HG03196 (cell line): ENCODE measurements at regions not wholly inside any gene's neighbourhood (a gene's known extent, or its start where the extent isn't known, plus 50 kb on each side); places are given as distances from the start of the nearest gene placed in this dataset.

Experiments
- ATAC-seq: cut with Tn5 transposase; IDR thresholded peaks from one replicate; pipeline ENCODE4 v1.9.1; 2021; ENCODE audit not compliant: unreplicated experiment

DNA sequence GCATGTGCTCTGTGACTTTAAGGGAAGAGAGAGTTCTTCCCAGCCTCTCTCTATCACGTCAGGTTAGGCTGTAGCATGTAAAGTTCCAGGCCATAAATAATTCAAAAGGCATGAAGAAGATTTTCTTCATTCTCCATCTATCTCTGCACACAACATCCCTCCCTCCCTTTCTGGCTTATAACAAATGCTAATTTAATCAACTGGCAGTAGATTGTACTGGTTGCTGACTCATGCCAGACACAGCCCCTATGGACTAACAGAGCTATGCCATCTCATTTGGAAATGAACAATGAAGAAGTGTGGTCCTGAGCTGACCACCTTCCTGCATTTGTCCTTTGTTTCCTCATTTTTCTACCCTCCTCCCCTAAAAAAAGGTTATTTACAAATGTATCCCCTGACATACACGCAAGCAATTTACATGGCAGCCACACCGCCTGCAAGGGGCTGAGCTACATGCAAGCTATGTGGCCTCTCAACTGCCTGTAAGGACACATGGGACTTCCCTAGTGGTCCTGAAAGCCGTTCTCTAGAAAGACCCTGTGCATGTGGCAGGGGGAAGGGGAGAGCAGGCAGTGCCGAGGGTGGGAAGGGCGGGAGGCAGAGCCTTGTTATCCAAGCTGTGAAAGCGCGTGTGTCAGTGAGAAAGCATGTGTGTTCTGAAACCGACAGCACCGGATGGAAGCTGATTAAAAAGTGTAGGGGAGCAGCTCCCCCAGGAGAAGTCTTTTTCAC, 90.9 kb upstream of the KLF7 start:
- ATAC-seq: no peak

DNA sequence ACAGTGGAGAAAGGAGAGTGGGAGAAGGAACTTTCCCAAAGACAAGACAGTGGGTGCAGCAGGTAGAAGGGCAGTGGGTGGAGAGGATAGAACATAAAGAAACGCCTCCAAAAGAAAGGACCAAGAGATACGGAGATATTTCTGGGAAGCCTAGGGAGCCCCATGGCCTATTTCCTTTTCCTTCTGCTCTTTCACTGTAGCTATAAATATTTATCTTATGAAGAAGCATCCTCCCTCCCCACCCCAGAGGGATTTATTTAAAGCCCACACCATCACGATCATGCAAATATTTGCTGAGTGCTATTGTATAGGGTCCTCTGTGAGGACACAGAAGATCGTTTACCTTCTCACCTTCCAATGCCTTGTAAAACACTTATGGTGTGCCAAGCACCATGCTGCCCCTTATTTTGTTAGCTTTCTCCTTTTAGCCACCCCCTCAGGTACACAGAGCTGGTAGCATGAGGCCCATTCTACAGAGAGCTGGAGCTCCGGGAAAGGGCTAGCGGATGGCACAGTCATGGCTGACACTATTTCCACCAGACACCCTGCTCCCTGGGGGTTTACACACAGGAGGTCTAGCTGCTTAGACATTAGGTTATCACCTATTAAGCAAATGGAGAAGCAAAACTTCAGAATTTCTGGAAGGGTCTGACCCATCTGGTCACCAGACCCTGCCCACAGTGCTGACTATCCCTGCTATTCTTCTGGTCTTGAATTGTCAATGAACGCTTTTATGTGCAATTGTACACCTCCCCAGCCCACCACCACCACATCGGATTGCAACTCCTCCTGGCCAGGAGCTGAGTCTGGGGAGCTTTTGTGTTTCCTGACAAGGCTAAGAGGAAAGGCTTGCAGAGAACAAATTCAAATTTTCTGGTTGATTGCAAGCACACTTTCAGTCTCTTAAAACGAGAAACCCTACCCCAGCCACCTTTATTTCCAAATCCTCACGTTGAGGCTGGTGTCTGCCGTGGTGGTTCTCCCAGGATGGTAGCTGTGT, 91.8 kb upstream of the KLF7 start:
- ATAC-seq: no peak

DNA sequence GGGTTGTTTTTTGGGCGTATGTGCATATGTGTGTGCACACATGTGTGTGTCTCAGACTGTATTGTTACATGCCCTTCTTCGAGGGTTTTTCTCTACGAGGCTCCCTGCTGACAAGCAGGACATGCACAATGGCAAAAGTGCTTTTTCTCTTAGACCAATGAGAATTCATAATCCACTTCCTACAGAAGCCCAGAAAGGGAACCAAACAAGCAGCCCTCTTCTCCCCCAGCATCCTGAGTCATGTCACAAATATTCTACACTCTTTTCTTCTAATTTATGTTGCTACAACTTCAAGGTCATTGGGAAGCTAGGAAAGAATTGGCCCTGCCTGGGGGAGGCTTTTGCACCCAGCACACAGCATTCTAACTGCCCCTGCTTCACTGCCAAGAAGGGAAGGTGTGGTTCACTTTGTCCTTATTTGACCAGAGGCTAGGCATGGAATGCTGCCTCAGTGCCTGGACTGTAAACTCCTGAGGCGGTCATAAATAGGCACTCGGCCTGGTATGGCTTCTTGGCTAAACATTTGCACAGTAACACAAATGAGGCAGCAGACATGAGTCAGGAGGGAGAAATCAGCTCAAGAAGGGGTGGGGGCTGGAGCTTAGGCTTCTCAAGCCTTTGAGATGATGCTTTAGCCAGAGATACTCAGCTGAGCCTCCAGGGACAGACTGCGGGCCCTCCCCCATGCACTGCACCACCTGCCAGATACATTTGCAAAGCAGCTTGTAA, 92.7 kb upstream of the KLF7 start:
- ATAC-seq: no peak

DNA sequence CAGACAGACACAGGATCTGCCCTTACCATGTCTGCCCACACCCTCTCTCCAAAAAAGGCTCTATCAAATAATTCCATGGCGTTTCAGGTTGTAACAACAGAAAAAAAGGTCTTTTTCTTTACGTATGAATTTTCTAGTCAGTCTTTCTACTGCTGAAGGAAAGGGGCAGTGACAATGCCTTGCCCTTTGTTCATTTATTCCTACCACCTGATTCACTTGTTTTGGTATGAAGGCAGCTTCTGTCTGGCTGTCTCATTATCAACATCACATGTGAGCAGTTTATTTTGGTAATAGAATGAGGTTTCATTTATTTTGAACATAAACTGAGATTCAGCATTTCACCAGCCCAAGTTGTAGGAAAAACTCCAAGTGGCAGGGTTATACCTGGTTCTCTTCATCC, 94.3 kb upstream of the KLF7 start:
- ATAC-seq: no peak

DNA sequence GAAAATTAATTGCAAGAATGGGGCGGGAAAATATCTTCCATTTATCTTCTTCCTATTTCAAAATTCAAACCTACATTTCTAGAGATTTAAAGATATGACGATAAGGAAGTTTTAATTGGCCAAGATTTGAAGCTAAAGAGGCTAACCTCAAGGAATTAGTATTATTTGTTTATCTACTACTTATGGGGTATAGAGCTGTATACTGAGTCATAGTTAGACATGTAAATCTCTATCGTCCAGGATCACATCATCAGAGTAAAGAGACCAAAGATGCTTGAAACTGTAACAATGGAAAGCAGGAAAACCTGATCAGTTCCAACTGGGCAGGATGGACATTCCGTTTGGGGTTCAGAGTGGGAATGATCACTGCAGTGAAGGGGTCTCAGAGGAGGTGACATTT, 95.2 kb upstream of the KLF7 start:
- ATAC-seq: no peak

DNA sequence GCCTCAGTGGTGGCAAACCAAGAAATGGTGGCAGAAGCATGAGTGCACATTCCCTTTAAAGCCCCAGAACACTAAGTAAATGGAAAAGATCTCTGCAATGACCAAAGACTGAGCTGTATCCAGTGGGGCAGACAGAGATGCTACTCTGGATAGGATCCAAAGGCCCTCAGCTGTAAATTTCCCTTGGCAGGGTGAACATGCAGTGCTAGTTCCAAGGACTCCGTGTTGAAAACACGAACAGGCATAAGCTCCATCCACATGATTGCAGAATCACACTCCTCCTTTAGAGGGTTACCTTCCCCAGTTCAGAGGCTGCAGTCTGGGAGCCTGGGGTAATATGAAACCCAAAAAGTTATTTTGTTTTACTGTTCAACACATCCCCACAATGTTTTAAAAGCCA, 98.6 kb upstream of the KLF7 start:
- ATAC-seq: no peak

DNA sequence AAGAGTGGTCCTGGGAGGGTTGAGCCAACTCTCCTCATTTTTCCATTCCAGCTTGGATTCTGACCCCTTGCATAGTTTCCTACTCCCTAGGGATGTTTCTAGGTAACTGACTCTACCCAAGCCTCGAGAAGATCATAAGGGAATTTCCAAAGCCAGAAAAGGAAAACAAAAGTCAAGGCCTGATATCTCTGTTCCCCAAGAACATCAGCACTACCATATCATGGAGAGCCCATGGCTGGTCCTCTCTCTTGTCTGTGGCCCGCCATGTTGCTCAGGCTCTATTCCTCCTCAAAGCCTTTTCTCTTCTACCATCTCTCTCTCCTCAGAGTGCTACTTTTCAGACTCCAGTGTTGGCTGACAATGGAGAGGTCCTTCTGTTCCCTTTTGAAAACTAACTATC, 99.6 kb upstream of the KLF7 start:
- no peak for ATAC-seq

DNA sequence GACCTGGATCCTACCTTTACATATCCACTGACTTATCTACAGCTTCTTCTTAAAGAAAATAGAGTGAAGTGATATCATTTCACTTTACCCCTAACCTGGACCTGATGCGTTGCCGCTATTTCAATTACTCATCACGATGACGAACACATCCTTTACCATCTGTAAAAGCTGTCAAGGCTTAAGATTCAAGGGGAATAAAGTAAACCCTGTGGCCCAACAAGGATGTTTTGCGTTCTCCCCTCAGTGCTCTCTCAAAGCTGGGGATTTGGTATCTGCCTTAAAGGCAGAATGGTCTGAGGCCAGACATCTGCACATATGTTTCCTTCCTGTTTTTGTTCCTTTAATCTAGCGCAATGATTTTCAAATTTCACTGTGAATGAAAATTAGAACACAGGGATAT, 100.1 kb upstream of the KLF7 start:
- no peak for ATAC-seq

DNA sequence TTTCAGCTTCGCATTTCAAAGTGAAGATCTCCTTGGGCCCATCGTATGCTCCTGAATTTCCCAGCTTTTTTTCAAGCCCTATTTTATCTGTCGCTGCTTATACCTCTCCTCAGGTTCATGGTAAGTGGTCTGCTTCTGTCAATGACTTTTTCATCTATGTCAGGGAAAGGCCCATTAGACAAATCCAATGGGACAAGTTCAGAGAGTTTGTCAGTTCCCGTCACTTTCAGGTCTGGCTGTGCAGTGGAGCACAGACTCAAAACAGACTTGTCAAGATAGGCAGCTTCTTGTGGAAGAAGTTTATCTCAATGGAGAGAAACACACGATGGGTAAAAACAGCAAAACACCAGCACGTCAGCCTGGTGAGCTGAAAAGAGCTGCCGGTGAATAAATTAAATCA, 100.9 kb upstream of the KLF7 start:
- no peak for ATAC-seq

DNA sequence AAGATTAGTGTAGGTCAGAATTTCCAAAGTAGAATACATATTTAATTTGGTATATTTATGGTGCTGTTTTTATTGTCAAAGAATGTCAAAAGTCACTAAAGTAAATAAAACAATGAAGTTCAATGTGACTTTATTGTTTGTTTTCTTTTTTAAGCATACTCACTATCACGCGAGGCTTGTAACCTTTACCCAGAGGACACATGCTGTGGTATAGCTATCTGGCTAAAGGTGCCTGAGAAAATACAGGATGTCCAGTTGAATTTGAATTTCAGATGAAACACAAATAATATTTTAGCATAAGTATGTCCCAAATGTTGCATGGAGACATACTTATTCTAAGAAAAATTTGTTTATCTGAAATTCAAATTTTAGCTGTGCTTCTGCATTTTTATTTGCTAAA, 103.3 kb upstream of the KLF7 start:
- no peak for ATAC-seq

DNA sequence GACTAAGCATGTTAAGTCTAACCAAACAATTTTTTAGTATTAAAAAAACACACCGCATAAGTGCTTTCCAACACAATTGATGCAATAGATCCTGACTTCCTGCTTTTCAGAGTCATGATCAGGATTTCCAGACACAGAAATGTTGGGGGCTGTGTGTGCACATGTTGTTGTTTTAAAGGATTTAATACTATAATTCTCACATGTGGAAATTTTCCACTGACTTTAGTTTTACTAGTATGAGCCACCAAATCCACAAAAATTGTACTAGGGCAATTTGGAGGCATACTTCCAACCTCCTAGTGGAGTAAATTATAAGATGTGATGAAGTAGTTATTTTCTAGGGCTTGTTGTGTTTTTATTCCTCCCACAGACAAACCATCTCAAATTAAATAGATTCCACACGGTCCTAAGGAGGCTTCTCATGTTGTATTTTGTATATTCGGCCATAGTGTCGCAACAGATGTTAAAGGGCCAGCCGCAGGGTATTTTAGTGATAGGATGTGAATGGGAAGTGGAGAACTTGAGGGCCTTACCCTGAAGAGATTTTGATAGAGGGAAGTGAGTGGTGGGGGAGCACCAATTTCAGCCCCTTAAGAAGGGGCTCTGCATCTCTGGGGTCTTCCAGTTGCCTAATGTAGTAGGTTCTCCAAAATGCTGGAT, 108.9 kb upstream of the KLF7 start:
- no peak for ATAC-seq

DNA sequence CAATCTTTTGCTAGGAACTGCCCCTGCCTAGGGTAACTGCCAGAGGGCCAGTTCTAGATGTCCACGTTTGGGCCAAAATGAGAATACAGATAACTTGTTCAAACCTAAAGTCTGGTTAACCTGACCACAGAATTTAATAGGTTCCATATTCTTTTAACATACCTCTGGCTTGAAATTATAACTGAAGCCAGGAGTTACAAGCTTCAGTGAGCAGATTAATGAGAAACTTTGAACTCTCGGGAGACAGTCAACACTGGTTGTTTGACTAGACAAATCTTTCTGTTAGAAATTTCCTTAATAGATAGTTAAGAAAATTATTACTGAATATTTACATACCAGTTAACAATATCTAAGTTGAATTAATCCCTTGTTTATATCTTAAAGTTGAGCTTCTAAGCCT, 110.0 kb upstream of the KLF7 start:
- ATAC-seq: no peak

DNA sequence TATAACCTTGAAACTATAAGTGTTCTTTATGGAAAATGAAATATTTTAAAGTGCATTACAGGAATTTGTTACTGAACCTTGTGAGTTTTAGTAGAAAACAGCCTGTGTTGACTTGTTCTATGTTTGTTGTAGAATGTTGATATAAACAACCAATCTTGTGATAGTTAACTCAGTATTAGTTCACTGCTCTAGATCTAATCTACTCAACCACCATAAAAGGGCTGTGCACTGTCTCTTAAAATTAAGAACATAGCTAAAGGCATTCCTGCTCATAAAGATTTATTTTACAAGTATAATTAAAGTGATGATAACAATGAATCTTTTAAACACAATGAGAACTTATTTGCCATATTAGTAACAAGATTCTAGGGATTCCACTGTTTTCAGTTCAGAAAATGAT, 110.5 kb upstream of the KLF7 start:
- ATAC-seq: no peak

DNA sequence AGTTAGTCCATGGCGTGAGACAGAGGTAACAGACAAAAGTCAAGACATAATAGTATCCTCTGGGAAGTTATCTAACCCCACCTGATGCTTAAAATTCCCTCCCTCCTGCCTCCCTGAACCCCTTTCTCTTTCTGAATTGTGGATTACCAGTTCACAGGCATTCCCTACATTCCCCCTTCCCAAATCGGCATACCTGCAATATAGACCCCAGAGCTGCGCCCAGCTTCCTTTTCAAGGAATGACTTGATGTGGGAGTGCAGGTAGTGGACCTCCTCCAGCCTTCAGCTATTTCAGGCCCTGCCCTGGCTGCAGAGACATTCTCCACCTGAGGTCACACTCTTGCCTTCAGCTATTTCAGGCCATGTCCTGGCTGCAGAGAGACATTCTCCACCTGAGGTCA, 111.1 kb upstream of the KLF7 start:
- no peak for ATAC-seq

DNA sequence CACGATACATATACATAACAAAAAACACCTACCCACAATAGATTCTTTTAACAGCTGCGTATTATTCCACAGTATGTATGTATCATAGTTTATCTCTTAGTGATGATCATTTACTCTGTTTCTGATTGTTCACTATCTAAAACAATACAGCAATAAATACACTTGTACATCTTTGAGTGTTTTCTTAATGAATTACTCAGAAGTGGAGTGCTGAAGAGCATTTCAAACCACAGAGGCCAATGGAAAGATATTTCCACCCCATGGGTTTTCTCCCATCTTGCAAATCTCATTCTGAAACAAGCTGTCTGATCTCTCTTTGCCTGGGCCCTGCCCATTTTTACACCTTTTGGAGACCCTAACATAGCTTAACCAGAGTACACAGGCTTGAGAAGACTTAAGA, 113.8 kb upstream of the KLF7 start:
- ATAC-seq: no peak

DNA sequence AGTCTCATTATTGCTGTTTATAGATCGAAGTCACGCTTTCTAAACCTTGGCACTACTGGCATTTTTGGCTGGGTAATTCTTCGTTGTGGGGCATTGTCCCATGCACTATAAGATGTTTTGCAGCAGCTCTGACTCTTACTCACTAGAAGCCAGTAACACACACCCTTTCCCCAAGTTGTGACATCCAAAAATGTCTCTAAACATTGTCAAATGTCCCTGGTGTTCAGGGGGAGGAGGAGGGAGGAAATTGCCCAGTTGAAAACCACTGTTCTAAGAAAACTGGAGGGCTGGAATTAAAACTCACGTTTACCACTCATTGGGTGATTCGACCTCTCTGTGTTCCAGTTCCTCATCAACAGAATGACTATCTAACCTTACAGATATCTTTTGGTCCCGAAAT, 115.7 kb upstream of the KLF7 start:
- no peak for ATAC-seq

DNA sequence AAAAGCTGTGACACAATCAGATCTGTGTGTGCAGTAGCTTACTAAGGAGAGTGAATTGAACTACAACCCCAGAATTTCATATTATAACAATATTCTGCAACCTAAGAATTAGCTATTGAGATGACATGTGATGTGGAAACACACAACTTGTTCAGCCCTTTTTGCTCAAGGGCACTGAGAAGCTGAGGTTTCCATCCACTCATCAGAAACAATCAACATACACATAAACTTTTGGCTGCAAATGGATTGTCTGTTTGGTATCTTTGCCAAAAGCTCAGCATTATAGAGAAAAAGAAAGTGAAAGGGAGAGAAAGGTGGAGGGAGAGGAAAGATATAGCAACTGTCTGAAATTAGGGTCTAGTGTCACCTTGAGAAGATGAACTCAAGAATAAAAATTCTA, 117.2 kb upstream of the KLF7 start:
- ATAC-seq: no peak

DNA sequence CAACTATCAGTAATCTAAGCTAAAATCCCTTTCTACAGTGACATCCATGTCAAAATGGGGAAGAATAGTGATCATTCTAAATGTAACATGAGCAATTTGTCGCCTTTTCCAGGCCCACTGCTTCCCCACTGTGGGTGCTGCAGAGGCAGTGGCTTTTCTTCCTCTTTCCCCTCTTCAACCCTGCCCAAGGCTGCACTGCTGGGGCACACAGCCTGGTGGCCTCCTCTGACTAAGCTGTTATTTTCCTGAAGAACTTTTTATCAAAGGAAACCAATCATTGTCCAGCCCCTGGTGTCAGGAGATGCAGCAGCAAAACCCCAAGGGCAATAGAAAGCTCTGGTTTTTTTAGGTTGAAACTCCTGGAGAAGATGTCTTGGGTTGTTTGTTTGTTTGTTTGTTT, 117.6 kb upstream of the KLF7 start:
- no peak for ATAC-seq

DNA sequence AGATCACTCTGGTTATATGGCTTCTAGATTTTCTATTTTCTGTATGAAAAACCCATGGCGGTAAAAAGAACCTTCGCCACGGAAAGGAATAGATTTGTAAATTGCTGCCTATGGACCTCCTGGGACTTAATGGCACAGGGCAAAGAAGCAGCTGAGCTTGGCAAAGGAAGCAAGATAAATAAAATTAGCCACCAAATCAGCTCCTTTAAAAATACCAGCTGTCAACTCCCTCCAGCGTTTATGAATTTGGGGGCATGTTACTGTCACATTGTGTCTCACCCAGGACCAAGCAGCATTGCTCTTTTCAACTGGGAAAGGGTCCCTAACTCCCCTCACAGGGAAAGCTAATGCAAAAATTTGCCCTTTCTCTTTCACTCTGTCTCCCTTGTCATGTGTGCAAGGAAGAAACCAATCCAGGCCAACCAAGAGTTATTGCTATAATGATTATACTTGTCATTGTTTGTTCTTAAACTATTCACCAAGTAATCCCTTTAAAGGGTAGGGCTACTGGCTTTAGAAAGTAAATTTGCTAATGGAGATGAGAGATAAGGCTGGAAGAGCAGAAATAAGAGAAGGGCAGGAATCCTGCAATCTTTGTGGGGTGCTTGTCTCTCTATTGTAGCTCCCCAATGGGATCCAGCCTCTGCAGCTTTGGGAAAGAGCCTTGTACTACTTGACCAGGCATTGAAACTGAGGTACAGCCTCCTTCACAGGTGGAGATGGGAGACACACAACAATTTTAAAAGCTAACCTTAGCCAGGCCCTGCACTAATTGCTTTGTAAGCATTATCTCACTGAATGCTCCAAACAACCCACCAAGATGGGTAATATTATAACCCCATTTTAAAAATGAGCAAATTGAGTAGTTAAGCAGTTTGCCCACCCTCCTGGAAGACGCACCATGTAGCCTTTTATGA, 119.1 kb upstream of the KLF7 start:
- ATAC-seq: no peak

DNA sequence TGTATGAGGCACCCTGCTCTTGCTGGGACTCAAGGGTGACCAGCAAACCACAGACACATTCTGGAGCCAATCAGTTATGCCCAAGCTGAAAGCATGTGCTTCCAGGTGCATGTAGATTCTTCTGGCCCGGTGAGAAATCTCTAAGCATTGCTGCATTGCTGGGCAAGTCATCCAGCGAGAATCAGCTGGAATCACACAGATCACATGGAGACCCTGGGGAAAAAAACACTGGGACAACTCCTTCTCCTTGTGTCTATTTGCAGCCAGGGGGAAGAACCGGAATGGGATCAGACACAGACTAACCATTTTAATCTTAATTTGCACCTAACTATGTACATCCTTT, 119.7 kb upstream of the KLF7 start:
- ATAC-seq: no peak
